ENCODE measurements at regions not wholly inside any gene's neighbourhood (a gene's known extent, or its start where the extent isn't known, plus 50 kb on each side); places are given as distances from the start of the nearest gene placed in this dataset.

DNA sequence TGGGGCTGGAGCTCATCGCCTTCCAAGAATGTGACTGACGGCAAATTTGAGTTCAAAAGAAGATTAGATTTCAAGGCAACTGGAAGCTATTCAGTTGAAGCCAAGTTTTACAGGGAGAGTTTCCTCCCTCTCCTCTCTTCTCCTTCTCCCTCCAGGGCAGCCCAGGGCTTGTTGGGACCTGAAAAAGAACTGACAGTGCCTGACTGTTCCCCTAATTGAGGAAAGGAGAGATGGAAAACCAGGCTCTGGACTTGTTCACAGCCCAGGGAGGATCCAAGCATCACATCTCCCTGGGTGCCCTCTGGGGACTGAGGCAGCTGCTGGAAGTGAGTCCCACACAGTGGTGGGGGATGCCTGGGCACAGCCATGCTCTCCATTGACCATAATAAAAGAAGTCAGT lies 88.1 kb downstream of the THNSL2 start:
- no peaks in the 10 kb centered on the region for H3K9me3 ChIP-seq (ENCODE audit: control extremely low read depth in 1 of 3, control insufficient read depth in 2 of 3, insufficient read depth in 1 of 3, low read length in 2 of 3)
- CTCF ChIA-PET: no interaction called here
- no CpG with 5 or more reads among the region's 2 CpGs for WGBS (ENCODE audit: insufficient coverage)
- Mint-ChIP-seq H3K4me1 (no peaks in the 10 kb centered on the region), H3K9me3 (ENCODE audit: insufficient read depth) (no peaks in the 10 kb centered on the region), H3K4me3 (no peak overlapping the region), H3K27me3 (peaks cover 18% of the 10 kb centered on the region), H3K27ac (no peak overlapping the region)
- H3K9ac ChIP-seq (ENCODE audit: low read length): no peak overlapping the region
- ATAC-seq (ENCODE audit: low read depth): no peak
- no peak overlapping the region for H3K4me2 ChIP-seq (replicated peaks; ENCODE audit: low read depth, low read length, poor library complexity, severe bottlenecking)
- no peak for TF ChIP-seq EZH2 (IDR thresholded peaks at IDR 0.05; ENCODE audit: borderline replicate concordance, insufficient read depth, low read depth, low read length, poor library complexity, severe bottlenecking)
- TF ChIP-seq, protein P1, sequence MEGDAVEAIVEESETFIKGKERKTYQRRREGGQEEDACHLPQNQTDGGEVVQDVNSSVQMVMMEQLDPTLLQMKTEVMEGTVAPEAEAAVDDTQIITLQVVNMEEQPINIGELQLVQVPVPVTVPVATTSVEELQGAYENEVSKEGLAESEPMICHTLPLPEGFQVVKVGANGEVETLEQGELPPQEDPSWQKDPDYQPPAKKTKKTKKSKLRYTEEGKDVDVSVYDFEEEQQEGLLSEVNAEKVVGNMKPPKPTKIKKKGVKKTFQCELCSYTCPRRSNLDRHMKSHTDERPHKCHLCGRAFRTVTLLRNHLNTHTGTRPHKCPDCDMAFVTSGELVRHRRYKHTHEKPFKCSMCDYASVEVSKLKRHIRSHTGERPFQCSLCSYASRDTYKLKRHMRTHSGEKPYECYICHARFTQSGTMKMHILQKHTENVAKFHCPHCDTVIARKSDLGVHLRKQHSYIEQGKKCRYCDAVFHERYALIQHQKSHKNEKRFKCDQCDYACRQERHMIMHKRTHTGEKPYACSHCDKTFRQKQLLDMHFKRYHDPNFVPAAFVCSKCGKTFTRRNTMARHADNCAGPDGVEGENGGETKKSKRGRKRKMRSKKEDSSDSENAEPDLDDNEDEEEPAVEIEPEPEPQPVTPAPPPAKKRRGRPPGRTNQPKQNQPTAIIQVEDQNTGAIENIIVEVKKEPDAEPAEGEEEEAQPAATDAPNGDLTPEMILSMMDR (IDR thresholded peaks at IDR 0.05): no peak
- H2AFZ ChIP-seq (ENCODE audit: insufficient read depth, low read depth, low read length, poor library complexity, severe bottlenecking): no peak overlapping the region
- POLR2A ChIA-PET: no interaction called here
- intact Hi-C loops (cut with micrococcal nuclease): no loop called here
- H3K79me2 ChIP-seq (ENCODE audit: control insufficient read depth, insufficient read depth, low read length): no peaks in the 10 kb centered on the region
- no peaks in the 10 kb centered on the region for H3K4me1 ChIP-seq (ENCODE audit: control insufficient read depth in 2 of 2, insufficient read depth in 2 of 2, low read length in 2 of 2)
- no peak overlapping the region for H3K27ac ChIP-seq (ENCODE audit: low read length in 2 of 2)
- no peak for DNase-seq
- H4K20me1 ChIP-seq (ENCODE audit: control insufficient read depth, insufficient read depth, low read length, poor library complexity, severe bottlenecking): no peaks in the 10 kb centered on the region
- H3K4me3 ChIP-seq (ENCODE audit: control extremely low read depth in 1 of 5, extremely low read depth in 1 of 5, insufficient read depth in 1 of 5, low read depth in 2 of 5, low read length in 4 of 5): no peak overlapping the region
- no peaks in the 10 kb centered on the region for H3K36me3 ChIP-seq (replicated peaks in 1 of 2; ENCODE audit: control extremely low read depth in 1 of 2, control insufficient read depth in 1 of 2, extremely low read depth in 1 of 2, insufficient read depth in 2 of 2, low read length in 1 of 2)
- H3K27me3 ChIP-seq (replicated peaks in 1 of 4; ENCODE audit: control extremely low read depth in 1 of 4, control insufficient read depth in 3 of 4, insufficient read depth in 4 of 4, low read length in 3 of 4): peaks cover 0 to 20% (median 0%) of the 10 kb centered on the region in 4 experiments

- POLR2A ChIA-PET: no interaction called here
- no peak for TF ChIP-seq EZH2 (IDR thresholded peaks at IDR 0.05; ENCODE audit: borderline replicate concordance, insufficient read depth, low read depth, low read length, poor library complexity, severe bottlenecking)
- TF ChIP-seq, protein P1 (IDR thresholded peaks at IDR 0.05): no peak
- peaks cover 0 to 5% (median 0%) of the 10 kb centered on the region in 3 donors for H3K9me3 ChIP-seq (ENCODE audit: control extremely low read depth in 1 of 3, control insufficient read depth in 2 of 3, insufficient read depth in 1 of 3, low read length in 2 of 3)
- WGBS (ENCODE audit: insufficient coverage): 100% methylated on average over 1 of the region's 3 CpGs
- no peak overlapping the region for H2AFZ ChIP-seq (ENCODE audit: insufficient read depth, low read depth, low read length, poor library complexity, severe bottlenecking)
- H3K4me3 ChIP-seq (ENCODE audit: control extremely low read depth in 1 of 5, extremely low read depth in 1 of 5, insufficient read depth in 1 of 5, low read depth in 2 of 5, low read length in 4 of 5): no peak overlapping the region
- H3K27ac ChIP-seq (ENCODE audit: low read length in 2 of 2): no peak overlapping the region
- no peak overlapping the region for H3K27ac Mint-ChIP-seq
- DNase-seq (no peak), ATAC-seq (ENCODE audit: low read depth) (no peak)
- H3K27me3 ChIP-seq (replicated peaks in 1 of 4; ENCODE audit: control extremely low read depth in 1 of 4, control insufficient read depth in 3 of 4, insufficient read depth in 4 of 4, low read length in 3 of 4): peaks cover 0 to 26% (median 0%) of the 10 kb centered on the region in 4 experiments
- H3K4me1 Mint-ChIP-seq: no peaks in the 10 kb centered on the region
- no peak overlapping the region for H3K4me3 Mint-ChIP-seq
- no peaks in the 10 kb centered on the region for H3K36me3 ChIP-seq (replicated peaks in 1 of 2; ENCODE audit: control extremely low read depth in 1 of 2, control insufficient read depth in 1 of 2, extremely low read depth in 1 of 2, insufficient read depth in 2 of 2, low read length in 1 of 2)
- no peaks in the 10 kb centered on the region for H3K9me3 Mint-ChIP-seq (ENCODE audit: insufficient read depth)
- H3K4me1 ChIP-seq (ENCODE audit: control insufficient read depth in 2 of 2, insufficient read depth in 2 of 2, low read length in 2 of 2): no peaks in the 10 kb centered on the region
- CTCF ChIA-PET: no interaction called here
- intact Hi-C loops (cut with micrococcal nuclease): no loop called here
- no peaks in the 10 kb centered on the region for H4K20me1 ChIP-seq (ENCODE audit: control insufficient read depth, insufficient read depth, low read length, poor library complexity, severe bottlenecking)
- H3K4me2 ChIP-seq (replicated peaks; ENCODE audit: low read depth, low read length, poor library complexity, severe bottlenecking): no peak overlapping the region
- H3K9ac ChIP-seq (ENCODE audit: low read length): no peak overlapping the region
- no peaks in the 10 kb centered on the region for H3K79me2 ChIP-seq (ENCODE audit: control insufficient read depth, insufficient read depth, low read length)
- H3K27me3 Mint-ChIP-seq: peaks cover 17% of the 10 kb centered on the region
Observed at GRCh38 chr2:88254437-88255091, 84.4 kb downstream of the THNSL2 start.

Measured in B cell (primary cell).